PC-9 (cell line): ENCODE measurements at regions not wholly inside any gene's neighbourhood (a gene's known extent, or its start where the extent isn't known, plus 50 kb on each side); places are given as distances from the start of the nearest gene placed in this dataset.
"Not testable (repeated sequence)": the region's sequence is repeated elsewhere in the genome, so short reads cannot be mapped to it uniquely, and the experiment has no call there.

Experiments
- BruUV-seq: library from RNA; stranded (reverse); fragments of 400-500 nt; replicated peaks from 2 replicates; lab custom pipeline; 2021; lab: Mats Ljungman, UMichigan
- CTCF ChIA-PET: fragments of 300-600 bp; sonication (Branson Sonifier 250); formaldehyde crosslinking; loops from one replicate; lab custom pipeline; 2022; ENCODE audit warnings: antibody characterized with exemption; lab: Charles Lee
- POLR2A ChIA-PET: fragments of 300-600 bp; sonication (Branson Sonifier 250); formaldehyde crosslinking; loops from one replicate; lab custom pipeline; 2022; ENCODE audit warnings: antibody characterized with exemption; ENCODE audit not compliant: unreplicated experiment; lab: Charles Lee
- DNase-seq, 2 experiments: peaks; one replicate each; pipeline versions ENCODE4 v3.0.0 to v3.0.0-alpha.2; 2015 to 2022; ENCODE audit warnings: mixed read lengths in 1 of 2
- H2AFZ ChIP-seq: fragments of 200-600 bp; sonication (generic); 2 replicates; pipeline ENCODE4 v1.8.1; 2017; ENCODE audit warnings: antibody characterized with exemption
- H3F3A ChIP-seq: fragments of 200-600 bp; sonication (generic); 2 replicates; pipeline ENCODE4 v1.8.1; 2017; ENCODE audit warnings: antibody characterized with exemption, mild to moderate bottlenecking, low read depth; ENCODE audit not compliant: insufficient read depth
- H3K27ac ChIP-seq: fragments of 200-600 bp; sonication (generic); 2 replicates; pipeline ENCODE4 v1.6.1; 2016; ENCODE audit warnings: mixed run types
- H3K27me3 ChIP-seq: fragments of 200-600 bp; sonication (generic); 2 replicates; pipeline ENCODE4 v1.6.1; 2016; ENCODE audit warnings: low read depth, mixed run types; ENCODE audit not compliant: insufficient read depth
- H3K36me3 ChIP-seq: fragments of 200-600 bp; sonication (generic); 2 replicates; pipeline ENCODE4 v1.6.1; 2016; ENCODE audit warnings: low read depth, mixed run types
- H3K4me1 ChIP-seq: fragments of 200-600 bp; sonication (generic); replicated peaks from 2 replicates; pipeline ENCODE4 v1.6.1; 2016; ENCODE audit warnings: mixed run types; ENCODE audit not compliant: insufficient read depth
- H3K4me2 ChIP-seq: fragments of 200-600 bp; sonication (generic); 2 replicates; pipeline ENCODE4 v1.6.1; 2017; ENCODE audit warnings: mixed run types
- H3K4me3 ChIP-seq: fragments of 200-600 bp; sonication (generic); 2 replicates; pipeline ENCODE4 v1.6.1; 2016; ENCODE audit warnings: mixed run types
- H3K79me2 ChIP-seq: fragments of 200-600 bp; sonication (generic); 2 replicates; pipeline ENCODE4 v1.6.1; 2017; ENCODE audit warnings: low read depth, mixed run types
- H3K9me2 ChIP-seq: fragments of 200-600 bp; sonication (generic); 2 replicates; pipeline ENCODE4 v1.8.1; 2017; ENCODE audit warnings: mild to moderate bottlenecking; ENCODE audit not compliant: insufficient read depth
- H3K9me3 ChIP-seq: fragments of 200-600 bp; sonication (generic); 2 replicates; pipeline ENCODE4 v1.8.1; 2016; ENCODE audit warnings: low read depth; ENCODE audit not compliant: insufficient read depth
- H4K20me1 ChIP-seq: fragments of 200-600 bp; sonication (generic); 2 replicates; pipeline ENCODE4 v1.8.1; 2017; ENCODE audit not compliant: insufficient read depth
- EZH2 ChIP-seq: fragments of 200-600 bp; sonication (generic); IDR thresholded peaks from 2 replicates; pipeline ENCODE4 v1.8.0; 2017; ENCODE audit warnings: antibody characterized with exemption, low read depth
- intact Hi-C: fragments of 100-400 bp; cut with micrococcal nuclease; formaldehyde crosslinking; loops from one replicate; pipeline ENCODE4 v1.10.0; 2022; ENCODE audit not compliant: unreplicated experiment
- TF ChIP-seq, protein P1 (sequence below): fragments of 200-600 bp; sonication (generic); conservative IDR thresholded peaks from 2 replicates; pipeline ENCODE4 v1.6.1; 2017; ENCODE audit warnings: mixed run types, antibody characterized with exemption, mild to moderate bottlenecking, moderate library complexity

- Histone ChIP-seq H3K9me3 (no peaks in the 10 kb centered on the region; the same call in 1 of the 2 replicates), H4K20me1 (no peaks in the 10 kb centered on the region), H3F3A (no peaks in the 10 kb centered on the region), H2AFZ (no peak overlapping the region), H3K27me3 (peaks cover 59% of the 10 kb centered on the region), H3K4me3 (no peak overlapping the region), H3K79me2 (no peaks in the 10 kb centered on the region), H3K9me2 (no peaks in the 10 kb centered on the region), H3K36me3 (no peaks in the 10 kb centered on the region), H3K4me1 (no peaks in the 10 kb centered on the region), H3K27ac (no peak overlapping the region), H3K4me2 (no peak overlapping the region)
- ChIA-PET CTCF (no interaction called here), POLR2A (no interaction called here)
- BruUV-seq = no TSS peak
- DNase-seq = no peak
- intact Hi-C loops = no loop called here
- TF ChIP-seq EZH2 = no peak
- TF ChIP-seq, protein P1, sequence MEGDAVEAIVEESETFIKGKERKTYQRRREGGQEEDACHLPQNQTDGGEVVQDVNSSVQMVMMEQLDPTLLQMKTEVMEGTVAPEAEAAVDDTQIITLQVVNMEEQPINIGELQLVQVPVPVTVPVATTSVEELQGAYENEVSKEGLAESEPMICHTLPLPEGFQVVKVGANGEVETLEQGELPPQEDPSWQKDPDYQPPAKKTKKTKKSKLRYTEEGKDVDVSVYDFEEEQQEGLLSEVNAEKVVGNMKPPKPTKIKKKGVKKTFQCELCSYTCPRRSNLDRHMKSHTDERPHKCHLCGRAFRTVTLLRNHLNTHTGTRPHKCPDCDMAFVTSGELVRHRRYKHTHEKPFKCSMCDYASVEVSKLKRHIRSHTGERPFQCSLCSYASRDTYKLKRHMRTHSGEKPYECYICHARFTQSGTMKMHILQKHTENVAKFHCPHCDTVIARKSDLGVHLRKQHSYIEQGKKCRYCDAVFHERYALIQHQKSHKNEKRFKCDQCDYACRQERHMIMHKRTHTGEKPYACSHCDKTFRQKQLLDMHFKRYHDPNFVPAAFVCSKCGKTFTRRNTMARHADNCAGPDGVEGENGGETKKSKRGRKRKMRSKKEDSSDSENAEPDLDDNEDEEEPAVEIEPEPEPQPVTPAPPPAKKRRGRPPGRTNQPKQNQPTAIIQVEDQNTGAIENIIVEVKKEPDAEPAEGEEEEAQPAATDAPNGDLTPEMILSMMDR = no peak
Measured at GRCh38 chr7:43058271-43059066, 54.0 kb upstream of the HECW1 start.

- H3K27me3 ChIP-seq = peaks cover 54% of the 10 kb centered on the region
- CTCF ChIA-PET, H3K36me3 ChIP-seq, BruUV-seq, DNase-seq, H3F3A ChIP-seq, POLR2A ChIA-PET, H3K4me2 ChIP-seq, intact Hi-C loops, H3K9me3 ChIP-seq, H3K4me1 ChIP-seq, H3K79me2 ChIP-seq, H3K27ac ChIP-seq, H2AFZ ChIP-seq, H4K20me1 ChIP-seq, H3K9me2 ChIP-seq, H3K4me3 ChIP-seq: not testable (repeated sequence)
Measured at GRCh38 chr7:43059067-43059600, 53.3 kb upstream of the HECW1 start.
